LHCN-M2 (cell line): ENCODE measurements at regions not wholly inside any gene's neighbourhood (a gene's known extent, or its start where the extent isn't known, plus 50 kb on each side); places are given as distances from the start of the nearest gene placed in this dataset.
A peak's percentile ranks its signal among the peaks of the same experiment; 100 is the strongest.
"Not testable (repeated sequence)": the region's sequence is repeated elsewhere in the genome, so short reads cannot be mapped to it uniquely, and the experiment has no call there.

Source experiments
- DNase-seq: peaks from one replicate; pipeline ENCODE4 v3.0.0-alpha.2; 2012; ENCODE audit warnings: low read depth

- DNase-seq = peak; percentile 63
Observed at GRCh38 chr6:134784336-134784735, 165.6 kb downstream of the ALDH8A1 start.

- no peak for DNase-seq
Observed at GRCh38 chr6:134778431-134778830, 171.5 kb downstream of the ALDH8A1 start.

DNA sequence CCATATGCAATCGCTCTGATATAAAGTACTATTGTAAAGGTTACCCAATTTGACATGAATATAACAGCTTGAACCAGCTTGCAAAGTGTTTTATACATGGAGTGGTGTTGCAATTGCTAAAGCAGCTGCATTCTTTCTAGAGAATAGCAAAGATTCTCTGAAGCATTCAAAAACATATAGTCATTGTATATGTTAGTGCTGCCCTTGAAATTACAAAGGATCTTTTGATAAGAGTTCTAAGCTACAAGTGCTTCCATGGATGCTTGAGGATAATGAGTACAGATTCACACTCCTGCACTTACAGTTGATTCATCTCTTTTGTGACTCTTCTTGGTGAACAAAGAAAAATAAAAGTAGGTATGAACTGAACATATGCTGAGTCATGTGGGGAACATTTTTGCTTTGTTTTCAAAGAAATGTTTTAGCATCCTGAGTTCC, 175.7 kb downstream of the ALDH8A1 start:
- DNase-seq = peak; percentile 53

GRCh38 chr6:134772671-134773360, 177.1 kb downstream of the ALDH8A1 start:
- DNase-seq = no peak

DNA sequence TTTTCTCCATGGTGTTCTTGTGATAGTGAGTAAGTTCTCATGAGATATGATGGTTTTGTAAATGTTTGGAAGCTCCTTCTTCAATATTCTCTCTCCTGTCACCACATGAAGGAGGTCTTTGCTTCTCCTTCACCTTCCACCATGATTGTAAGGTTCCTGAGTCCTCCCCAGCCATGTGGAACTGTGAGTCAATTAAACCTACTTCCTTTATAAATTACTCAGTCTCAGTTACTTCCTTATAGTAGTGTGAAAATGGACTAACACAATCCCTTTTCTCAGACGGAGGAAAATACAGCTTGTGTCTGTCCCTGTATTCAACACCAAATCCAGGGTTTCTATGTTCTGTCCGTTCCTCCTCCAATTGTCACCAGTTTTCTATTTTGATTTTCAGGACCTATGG, 181.0 kb downstream of the ALDH8A1 start:
- no peak for DNase-seq

GRCh38 chr6:134766497-134766896, 183.4 kb downstream of the ALDH8A1 start:
- no peak for DNase-seq

DNA sequence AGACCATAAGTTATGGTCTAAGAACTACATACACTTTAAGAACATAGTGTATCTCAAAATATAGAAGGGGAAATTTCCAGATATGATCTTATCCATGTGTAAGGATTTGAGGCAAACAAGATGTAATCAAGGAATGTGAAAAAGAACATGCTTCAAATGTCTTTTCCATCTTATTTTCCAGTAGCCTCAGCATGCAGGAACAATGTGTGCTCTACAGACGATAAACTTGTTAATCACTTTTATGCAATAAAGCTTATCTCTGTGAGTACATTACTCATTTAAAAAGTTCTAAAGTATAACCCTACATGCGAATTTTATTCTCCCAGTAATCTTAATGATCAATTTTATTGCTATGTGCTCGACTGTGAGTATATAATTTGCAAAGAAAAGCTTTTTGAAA, 185.2 kb downstream of the ALDH8A1 start:
- DNase-seq = no peak

DNA sequence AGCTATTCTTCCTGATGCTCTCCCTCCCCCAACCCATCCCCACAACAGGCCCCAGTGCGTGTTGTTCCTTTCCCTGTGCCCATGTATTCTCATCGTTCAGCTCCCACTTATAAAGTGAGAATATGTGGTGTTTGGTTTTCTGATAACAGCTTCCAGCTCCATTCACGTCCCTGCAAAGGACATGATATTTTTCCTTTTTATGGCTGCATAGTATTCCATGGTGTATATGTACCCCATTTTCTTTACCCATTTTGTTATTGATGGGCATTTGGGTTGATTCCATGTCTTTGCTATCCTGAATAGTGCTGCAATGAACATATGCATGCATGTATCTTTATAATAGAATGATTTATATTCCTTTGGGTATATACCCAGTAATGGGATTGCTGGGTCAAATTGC, 186.3 kb downstream of the ALDH8A1 start:
- not testable (repeated sequence) for DNase-seq

- DNase-seq = no peak
Observed at GRCh38 chr6:134758621-134759020, 191.3 kb downstream of the ALDH8A1 start.

DNA sequence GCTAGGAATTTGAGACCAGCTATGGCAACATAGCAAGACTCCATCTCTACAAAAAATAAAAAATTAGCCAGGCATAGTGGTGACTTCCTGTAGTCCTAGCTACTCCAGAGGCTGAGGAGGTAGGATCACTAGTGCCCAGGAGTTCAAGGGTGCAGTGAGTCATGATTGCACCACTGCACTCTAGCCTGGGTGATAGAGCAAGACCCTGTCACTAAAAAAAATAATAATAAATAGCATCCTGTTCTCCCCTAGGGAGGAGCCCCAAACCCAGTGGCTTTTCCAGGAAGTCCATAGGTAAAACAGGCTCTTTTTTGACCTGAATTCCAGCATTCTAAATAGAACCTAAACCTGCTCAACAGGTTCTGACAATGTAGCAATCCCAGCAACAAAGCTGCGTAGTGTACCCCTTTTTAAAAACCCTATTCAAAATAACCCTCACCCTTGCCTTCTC, 192.0 kb downstream of the ALDH8A1 start:
- DNase-seq = no peak

- no peak for DNase-seq
Observed at GRCh38 chr6:134756374-134757025, 193.4 kb downstream of the ALDH8A1 start.

GRCh38 chr6:134754013-134754690, 195.7 kb downstream of the ALDH8A1 start:
- no peak for DNase-seq

DNA sequence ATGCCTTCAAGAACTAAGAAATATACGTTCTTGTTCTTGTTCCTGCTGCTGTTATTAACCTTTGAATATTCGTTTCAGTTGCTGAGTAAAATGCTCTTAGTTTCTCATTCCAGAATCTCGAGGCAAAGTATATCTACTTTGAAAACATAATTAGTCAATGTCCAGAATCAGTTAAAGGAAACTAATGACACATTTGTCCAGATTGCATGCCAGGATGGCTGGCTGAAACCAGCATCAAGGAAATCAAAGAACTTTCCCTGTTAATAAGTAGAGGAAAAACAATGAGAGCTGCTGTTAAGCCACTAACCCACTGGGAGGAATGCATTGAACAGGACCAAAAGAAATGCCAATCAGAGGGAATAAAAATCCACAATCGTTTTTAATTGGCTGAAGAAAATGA, 196.9 kb downstream of the ALDH8A1 start:
- no peak for DNase-seq

DNA sequence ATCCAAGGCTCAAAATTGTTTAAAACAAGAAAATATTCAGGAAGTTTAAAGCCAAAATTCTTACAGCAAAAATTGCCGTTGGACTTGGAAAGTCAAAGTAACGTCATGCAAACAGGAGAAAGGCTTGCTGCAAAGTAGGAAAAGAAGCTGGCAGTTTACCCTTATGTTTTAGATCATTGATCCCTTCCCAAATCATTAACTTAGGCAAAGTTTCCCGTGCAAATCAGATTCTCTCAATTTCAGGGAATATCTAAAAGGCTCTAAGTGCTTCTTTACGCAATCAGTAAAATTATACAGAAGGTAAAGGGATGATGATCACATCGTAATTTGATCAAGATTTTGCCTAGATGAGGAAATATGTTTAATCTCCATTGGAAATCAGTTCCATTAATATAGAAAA, 197.5 kb downstream of the ALDH8A1 start:
- no peak for DNase-seq

DNA sequence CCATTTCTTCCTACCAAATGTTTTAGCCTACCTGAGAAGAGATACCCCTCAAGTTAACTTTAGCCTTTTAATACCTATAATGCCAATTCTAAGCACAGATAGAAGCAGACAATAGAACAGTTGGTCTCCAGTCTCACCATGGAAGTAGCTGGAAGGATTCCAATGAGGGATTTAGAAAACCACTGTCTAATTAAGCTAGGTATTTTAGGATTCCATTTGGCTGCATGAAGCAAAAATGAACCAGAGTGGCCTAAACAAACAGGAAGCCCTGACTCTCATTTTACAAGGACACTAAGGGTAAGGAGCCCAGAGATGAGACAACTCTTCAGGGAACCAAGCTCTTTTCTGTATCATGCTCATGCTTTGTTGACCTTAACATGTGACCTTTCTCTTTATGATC, 199.2 kb downstream of the ALDH8A1 start:
- peak; percentile 46 for DNase-seq

- DNase-seq = no peak
Observed at GRCh38 chr6:134748484-134748883, 201.4 kb downstream of the ALDH8A1 start.

GRCh38 chr6:134747197-134747596, 202.7 kb downstream of the ALDH8A1 start:
- DNase-seq = not testable (repeated sequence)

- DNase-seq = no peak
Observed at GRCh38 chr6:134746140-134746539, 203.8 kb downstream of the ALDH8A1 start.

GRCh38 chr6:134745192-134745591, 204.7 kb downstream of the ALDH8A1 start:
- DNase-seq = not testable (repeated sequence)

DNA sequence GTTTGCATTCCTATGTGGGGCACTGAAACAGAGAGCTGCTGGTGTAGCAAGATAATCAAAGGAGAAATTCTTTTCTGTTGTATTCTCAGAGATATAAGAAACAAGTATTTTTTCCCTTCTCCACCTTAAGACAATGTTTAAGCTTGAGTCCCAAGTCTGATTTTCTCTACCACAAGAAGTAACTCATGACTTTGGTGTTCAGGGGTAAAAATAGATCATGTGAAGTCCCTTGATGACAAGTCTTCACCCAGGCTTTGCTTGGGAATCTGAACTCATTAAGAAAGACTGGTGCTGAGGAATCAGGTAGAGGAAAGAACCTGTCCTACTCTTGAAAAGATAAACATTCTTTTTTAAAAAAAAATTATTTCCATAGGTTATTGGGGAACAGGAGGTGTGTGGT, 205.6 kb downstream of the ALDH8A1 start:
- no peak for DNase-seq

DNA sequence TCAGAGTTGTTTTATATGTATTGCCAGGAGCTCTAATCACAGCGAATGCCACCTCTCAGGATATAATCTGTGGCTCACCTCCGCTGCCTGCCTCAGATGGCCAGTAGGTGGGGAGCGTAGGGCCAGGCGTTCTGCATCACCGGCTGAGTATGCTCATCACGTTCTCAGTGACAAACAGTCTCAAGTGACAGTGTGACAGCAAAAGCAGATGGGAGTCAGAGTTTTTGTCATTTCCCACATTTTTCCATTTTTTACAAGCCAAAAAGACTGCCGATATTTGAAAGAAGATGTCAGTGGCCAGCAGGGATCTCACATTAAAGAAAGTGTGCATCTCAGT, 208.7 kb downstream of the ALDH8A1 start:
- no peak for DNase-seq

DNA sequence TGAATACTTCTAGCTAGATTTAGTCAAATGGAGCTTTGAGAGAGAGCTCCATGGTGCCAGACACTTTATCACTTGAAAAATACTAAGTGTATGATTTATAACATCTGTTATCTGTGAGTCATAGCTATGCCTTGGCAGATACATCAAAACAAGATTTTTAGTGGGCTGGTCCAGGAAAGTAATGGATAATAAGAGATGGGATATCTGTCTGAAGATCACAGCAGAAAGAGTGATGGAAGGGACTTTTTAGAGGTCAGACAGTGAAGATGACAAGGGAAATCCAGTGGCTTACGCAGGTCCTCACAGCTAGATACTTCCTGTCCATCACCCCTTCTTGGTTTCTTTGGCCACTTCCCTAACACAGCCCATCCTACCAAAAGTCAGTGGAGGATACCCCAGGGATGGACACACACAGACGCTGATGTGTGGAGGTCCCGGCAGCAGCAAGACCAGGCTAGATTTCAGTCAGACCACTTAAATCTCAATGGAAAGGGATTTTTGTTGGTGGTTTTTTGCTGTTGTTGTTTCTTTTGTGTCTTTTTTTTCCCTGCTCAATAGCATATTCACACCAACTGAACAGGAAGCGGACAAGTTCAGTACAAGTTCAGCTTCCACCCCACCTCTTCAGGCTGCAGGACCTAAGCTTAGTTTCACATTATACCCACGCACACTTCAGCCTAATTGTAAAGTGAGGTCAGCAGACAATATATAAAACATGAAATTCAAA, 209.3 kb downstream of the ALDH8A1 start:
- DNase-seq = peak; percentile 44
